ENCODE measurements at regions not wholly inside any gene's neighbourhood (a gene's known extent, or its start where the extent isn't known, plus 50 kb on each side); places are given as distances from the start of the nearest gene placed in this dataset.
"Not testable (repeated sequence)": the region's sequence is repeated elsewhere in the genome, so short reads cannot be mapped to it uniquely, and the experiment has no call there.

DNA sequence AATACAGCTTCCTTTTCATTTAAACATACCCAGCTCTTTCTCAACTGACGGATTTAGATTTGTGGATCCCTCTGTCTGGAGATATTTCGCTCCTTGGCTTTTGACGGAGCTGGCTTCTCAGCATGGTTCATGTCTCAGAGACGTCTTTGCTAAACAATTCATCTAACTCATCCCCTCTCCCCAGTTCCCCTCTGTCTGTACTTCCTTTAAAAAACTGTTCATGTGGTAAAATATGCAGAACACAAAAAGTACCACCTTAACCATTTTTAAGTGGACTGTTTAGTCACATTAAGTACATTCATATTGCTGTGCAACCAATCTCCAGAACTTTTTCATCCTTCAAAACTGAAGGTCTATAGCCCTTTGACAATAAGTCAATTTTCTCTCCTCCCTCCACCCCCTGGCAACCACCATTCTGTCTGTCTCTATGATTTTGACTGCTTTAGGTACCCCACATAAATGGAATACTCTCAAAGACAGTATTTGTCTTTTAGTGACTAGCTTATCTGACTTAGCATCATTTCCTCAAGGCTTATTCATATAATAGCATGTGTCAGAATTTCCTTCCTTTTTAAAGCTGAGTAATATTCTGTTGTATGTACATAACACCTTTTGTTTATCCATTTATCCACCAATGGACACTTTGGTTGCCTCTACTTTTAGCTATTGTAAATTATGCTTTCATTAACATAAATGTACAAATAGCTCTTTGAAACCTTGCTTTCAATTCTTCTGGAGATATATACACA, 399.8 kb upstream of the SOX5 start:
- H3K9me3 ChIP-seq (ENCODE audit: control insufficient read depth, low read depth, low read length), result no peaks in the 10 kb centered on the region
- no peak for FAIRE-seq
- no peak for TF ChIP-seq EZH2 (IDR thresholded peaks at IDR 0.05; ENCODE audit: low read length)
- TF ChIP-seq, protein P1, sequence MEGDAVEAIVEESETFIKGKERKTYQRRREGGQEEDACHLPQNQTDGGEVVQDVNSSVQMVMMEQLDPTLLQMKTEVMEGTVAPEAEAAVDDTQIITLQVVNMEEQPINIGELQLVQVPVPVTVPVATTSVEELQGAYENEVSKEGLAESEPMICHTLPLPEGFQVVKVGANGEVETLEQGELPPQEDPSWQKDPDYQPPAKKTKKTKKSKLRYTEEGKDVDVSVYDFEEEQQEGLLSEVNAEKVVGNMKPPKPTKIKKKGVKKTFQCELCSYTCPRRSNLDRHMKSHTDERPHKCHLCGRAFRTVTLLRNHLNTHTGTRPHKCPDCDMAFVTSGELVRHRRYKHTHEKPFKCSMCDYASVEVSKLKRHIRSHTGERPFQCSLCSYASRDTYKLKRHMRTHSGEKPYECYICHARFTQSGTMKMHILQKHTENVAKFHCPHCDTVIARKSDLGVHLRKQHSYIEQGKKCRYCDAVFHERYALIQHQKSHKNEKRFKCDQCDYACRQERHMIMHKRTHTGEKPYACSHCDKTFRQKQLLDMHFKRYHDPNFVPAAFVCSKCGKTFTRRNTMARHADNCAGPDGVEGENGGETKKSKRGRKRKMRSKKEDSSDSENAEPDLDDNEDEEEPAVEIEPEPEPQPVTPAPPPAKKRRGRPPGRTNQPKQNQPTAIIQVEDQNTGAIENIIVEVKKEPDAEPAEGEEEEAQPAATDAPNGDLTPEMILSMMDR (optimal IDR thresholded peaks at IDR 0.05 in 1 of 3, IDR thresholded peaks at IDR 0.05 in 1 of 3, conservative IDR thresholded peaks at IDR 0.05 in 1 of 3; ENCODE audit: extremely low read depth in 1 of 3, insufficient read depth in 2 of 3, low read length in 3 of 3), result no peak
- no peak overlapping the region for H3K4me3 ChIP-seq (ENCODE audit: control insufficient read depth in 2 of 3, extremely low read depth in 1 of 3, insufficient read depth in 2 of 3, low read depth in 1 of 3, low read length in 3 of 3)
- H3K79me2 ChIP-seq (ENCODE audit: control insufficient read depth, insufficient read depth, low read length), result no peaks in the 10 kb centered on the region
- H3K9me1 ChIP-seq (ENCODE audit: control insufficient read depth, extremely low read depth, insufficient read depth, low read length), result no peaks in the 10 kb centered on the region
- H3K27me3 ChIP-seq (ENCODE audit: control insufficient read depth, extremely low read depth, insufficient read depth, low read length), result no peaks in the 10 kb centered on the region
- no peak overlapping the region for H3K4me2 ChIP-seq (ENCODE audit: control insufficient read depth, extremely low read depth, insufficient read depth, low read depth, low read length)
- no peak overlapping the region for H3K9ac ChIP-seq (ENCODE audit: control insufficient read depth, extremely low read depth, insufficient read depth, low read length)
- no peak overlapping the region for H3K27ac ChIP-seq (ENCODE audit: control insufficient read depth, insufficient read depth, low read length)
- no peak for DNase-seq (ENCODE audit: low read depth, low spot score)
- dilution Hi-C loops (cut with MboI; ENCODE audit: extremely low pct_ligation_motif_present, low sequenced_read_pairs), result no loop called here
- no peak overlapping the region for H2AFZ ChIP-seq (ENCODE audit: control insufficient read depth, low read length)
- no peaks in the 10 kb centered on the region for H4K20me1 ChIP-seq (ENCODE audit: control insufficient read depth, extremely low read depth, insufficient read depth, low read length)
- H3K36me3 ChIP-seq (ENCODE audit: control insufficient read depth in 2 of 2, extremely low read depth in 1 of 2, insufficient read depth in 2 of 2, low read length in 2 of 2), result no peaks in the 10 kb centered on the region
- no peaks in the 10 kb centered on the region for H3K4me1 ChIP-seq (ENCODE audit: control insufficient read depth, extremely low read depth, insufficient read depth, low read length)

DNA sequence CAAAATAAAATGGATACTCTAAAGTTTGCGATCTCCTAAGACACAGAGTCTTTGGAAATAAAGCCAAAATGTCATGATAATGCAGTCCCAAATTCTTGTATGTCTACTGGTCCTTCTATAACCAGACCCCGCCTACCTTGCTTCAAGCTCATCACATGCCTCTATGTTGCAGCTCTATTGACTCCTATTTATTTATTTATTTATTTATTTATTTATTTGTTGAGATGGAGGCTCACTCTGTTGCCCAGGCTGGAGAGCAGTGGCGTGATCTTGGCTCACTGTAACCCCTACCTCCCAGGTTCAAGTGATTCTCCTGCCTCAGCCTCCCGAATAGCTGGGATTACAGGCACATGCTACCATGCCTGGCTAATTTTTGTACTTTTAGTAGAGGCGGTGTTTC, 398.7 kb upstream of the SOX5 start:
- dilution Hi-C loops (cut with MboI; ENCODE audit: extremely low pct_ligation_motif_present, low sequenced_read_pairs); H4K20me1 ChIP-seq (ENCODE audit: control insufficient read depth, extremely low read depth, insufficient read depth, low read length); H3K27me3 ChIP-seq (ENCODE audit: control insufficient read depth, extremely low read depth, insufficient read depth, low read length); H3K9me3 ChIP-seq (ENCODE audit: control insufficient read depth, low read depth, low read length); H3K4me3 ChIP-seq (ENCODE audit: control insufficient read depth in 2 of 3, extremely low read depth in 1 of 3, insufficient read depth in 2 of 3, low read depth in 1 of 3, low read length in 3 of 3); FAIRE-seq; H3K4me1 ChIP-seq (ENCODE audit: control insufficient read depth, extremely low read depth, insufficient read depth, low read length); DNase-seq (ENCODE audit: low read depth, low spot score); H3K79me2 ChIP-seq (ENCODE audit: control insufficient read depth, insufficient read depth, low read length); H3K27ac ChIP-seq (ENCODE audit: control insufficient read depth, insufficient read depth, low read length); H3K36me3 ChIP-seq (ENCODE audit: control insufficient read depth in 2 of 2, extremely low read depth in 1 of 2, insufficient read depth in 2 of 2, low read length in 2 of 2); H3K9ac ChIP-seq (ENCODE audit: control insufficient read depth, extremely low read depth, insufficient read depth, low read length); H3K9me1 ChIP-seq (ENCODE audit: control insufficient read depth, extremely low read depth, insufficient read depth, low read length); H3K4me2 ChIP-seq (ENCODE audit: control insufficient read depth, extremely low read depth, insufficient read depth, low read depth, low read length); H2AFZ ChIP-seq (ENCODE audit: control insufficient read depth, low read length): not testable (repeated sequence)

DNA sequence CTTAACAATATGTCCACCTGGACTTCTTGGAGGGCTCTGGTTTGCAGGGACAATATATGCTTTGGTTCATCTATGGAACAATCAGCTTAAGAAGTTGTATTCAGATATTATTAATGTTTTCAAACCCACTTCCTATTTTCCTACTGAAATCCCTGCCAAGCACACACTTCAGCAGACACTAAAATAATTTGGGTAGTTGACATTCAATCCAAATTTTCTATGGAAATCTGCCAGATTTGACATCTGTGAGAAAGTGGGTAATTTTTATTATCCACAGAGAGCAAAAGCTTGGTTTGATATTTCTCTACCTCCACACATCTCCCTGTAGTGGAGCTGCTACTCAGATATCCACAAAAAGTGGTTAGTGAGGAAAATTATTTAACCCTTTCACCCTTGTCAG, 378.8 kb upstream of the SOX5 start:
- dilution Hi-C loops (cut with MboI; ENCODE audit: extremely low pct_ligation_motif_present, low sequenced_read_pairs), result no loop called here
- H3K4me3 ChIP-seq (ENCODE audit: control insufficient read depth in 2 of 3, extremely low read depth in 1 of 3, insufficient read depth in 2 of 3, low read depth in 1 of 3, low read length in 3 of 3), result no peak overlapping the region
- no peak overlapping the region for H3K4me2 ChIP-seq (ENCODE audit: control insufficient read depth, extremely low read depth, insufficient read depth, low read depth, low read length)
- no peaks in the 10 kb centered on the region for H3K9me1 ChIP-seq (ENCODE audit: control insufficient read depth, extremely low read depth, insufficient read depth, low read length)
- no peak overlapping the region for H2AFZ ChIP-seq (ENCODE audit: control insufficient read depth, low read length)
- TF ChIP-seq, protein P1 (optimal IDR thresholded peaks at IDR 0.05 in 1 of 3, IDR thresholded peaks at IDR 0.05 in 1 of 3, conservative IDR thresholded peaks at IDR 0.05 in 1 of 3; ENCODE audit: extremely low read depth in 1 of 3, insufficient read depth in 2 of 3, low read length in 3 of 3), result no peak
- TF ChIP-seq EZH2 (IDR thresholded peaks at IDR 0.05; ENCODE audit: low read length), result no peak
- no peaks in the 10 kb centered on the region for H3K36me3 ChIP-seq (ENCODE audit: control insufficient read depth in 2 of 2, extremely low read depth in 1 of 2, insufficient read depth in 2 of 2, low read length in 2 of 2)
- H3K9me3 ChIP-seq (ENCODE audit: control insufficient read depth, low read depth, low read length), result no peaks in the 10 kb centered on the region
- no peaks in the 10 kb centered on the region for H3K27me3 ChIP-seq (ENCODE audit: control insufficient read depth, extremely low read depth, insufficient read depth, low read length)
- H3K4me1 ChIP-seq (ENCODE audit: control insufficient read depth, extremely low read depth, insufficient read depth, low read length), result no peaks in the 10 kb centered on the region
- H3K27ac ChIP-seq (ENCODE audit: control insufficient read depth, insufficient read depth, low read length), result no peak overlapping the region
- H3K79me2 ChIP-seq (ENCODE audit: control insufficient read depth, insufficient read depth, low read length), result no peaks in the 10 kb centered on the region
- no peak for DNase-seq (ENCODE audit: low read depth, low spot score)
- H4K20me1 ChIP-seq (ENCODE audit: control insufficient read depth, extremely low read depth, insufficient read depth, low read length), result no peaks in the 10 kb centered on the region
- H3K9ac ChIP-seq (ENCODE audit: control insufficient read depth, extremely low read depth, insufficient read depth, low read length), result no peak overlapping the region
- FAIRE-seq, result no peak

Measured in keratinocyte (primary cell).